ENCODE measurements at regions not wholly inside any gene's neighbourhood (a gene's known extent, or its start where the extent isn't known, plus 50 kb on each side); places are given as distances from the start of the nearest gene placed in this dataset.

- TF ChIP-seq CTCF (conservative IDR thresholded peaks at IDR 0.05; ENCODE audit: low read length) = no peak
- no peak for TF ChIP-seq EZH2phosphoT487 (IDR thresholded peaks at IDR 0.05; ENCODE audit: borderline replicate concordance)
These were observed 304.5 kb upstream of the GPR149 start for GRCh38 chr3:154734468-154734867.
